DND-41 (cell line): ENCODE measurements at regions not wholly inside any gene's neighbourhood (a gene's known extent, or its start where the extent isn't known, plus 50 kb on each side); places are given as distances from the start of the nearest gene placed in this dataset.

ENCODE experiments used
- ATAC-seq: fragments of 200-7000 bp; cut with Tn5 transposase; 3 replicates; pipeline ENCODE4 v1.9.1; 2021; ENCODE audit warnings: low read depth; ENCODE audit not compliant: insufficient read depth
- DNase-seq: peaks from one replicate; pipeline ENCODE4 v3.0.0-alpha.2; 2020
- H2AFZ ChIP-seq: 2 replicates; pipeline ENCODE4 v1.6.0; 2012; ENCODE audit warnings: low read depth, low read length
- H3K27ac ChIP-seq: 2 replicates; pipeline ENCODE4 v1.5.1; 2012; ENCODE audit warnings: low read length, inconsistent platforms
- H3K27me3 ChIP-seq: fragments of 200-600 bp; sonication (generic); 2 replicates; pipeline ENCODE4 v1.6.0; 2012; ENCODE audit warnings: low read length, mild to moderate bottlenecking, inconsistent platforms; ENCODE audit not compliant: insufficient read depth, poor library complexity
- H3K36me3 ChIP-seq: 2 replicates; pipeline ENCODE4 v1.5.1; 2012; ENCODE audit warnings: low read length, inconsistent platforms; ENCODE audit not compliant: insufficient read depth
- H3K4me1 ChIP-seq: 2 replicates; pipeline ENCODE4 v1.5.1; 2012; ENCODE audit warnings: mild to moderate bottlenecking, low read length; ENCODE audit not compliant: insufficient read depth
- H3K4me2 ChIP-seq: 2 replicates; pipeline ENCODE4 v1.6.0; 2012; ENCODE audit warnings: mild to moderate bottlenecking, moderate library complexity, low read length, inconsistent platforms; ENCODE audit not compliant: insufficient read depth
- H3K4me3 ChIP-seq, 2 experiments: fragments of 200-600 bp in 1 of 2; shearing (Covaris generic) in 1 of 2; 2 replicates each; pipeline ENCODE4 v1.5.1; 2012 to 2016; ENCODE audit warnings: inconsistent platforms in 2 of 2, low read length in 2 of 2, mild to moderate bottlenecking in 2 of 2, low read depth in 1 of 2, moderate library complexity in 1 of 2
- H3K79me2 ChIP-seq: 2 replicates; pipeline ENCODE4 v1.6.0; 2012; ENCODE audit warnings: low read length, inconsistent platforms; ENCODE audit not compliant: insufficient read depth
- H3K9ac ChIP-seq: 2 replicates; pipeline ENCODE4 v1.6.0; 2012; ENCODE audit warnings: low read depth, mild to moderate bottlenecking, inconsistent platforms, low read length, moderate library complexity
- H3K9me3 ChIP-seq: 2 replicates; pipeline ENCODE4 v1.5.1; 2012; ENCODE audit warnings: low read length, moderate library complexity, mild to moderate bottlenecking, inconsistent platforms; ENCODE audit not compliant: insufficient read depth, severe bottlenecking
- H4K20me1 ChIP-seq: 2 replicates; pipeline ENCODE4 v1.6.0; 2012; ENCODE audit warnings: low read length; ENCODE audit not compliant: insufficient read depth
- CTCF ChIP-seq: IDR thresholded peaks from 2 replicates; pipeline ENCODE4 v1.5.1; 2012; ENCODE audit warnings: borderline replicate concordance, low read length, moderate library complexity, mild to moderate bottlenecking; ENCODE audit not compliant: poor library complexity, severe bottlenecking; ENCODE audit errors: extremely low read depth
- EZH2 ChIP-seq: IDR thresholded peaks from 3 replicates; pipeline ENCODE4 v1.6.1; 2012; ENCODE audit warnings: borderline replicate concordance, low read depth, mild to moderate bottlenecking, moderate library complexity, low read length, inconsistent platforms; ENCODE audit not compliant: severe bottlenecking

GRCh38 chr9:135198144-135198543 lies 110.7 kb downstream of the OLFM1 start:
- ATAC-seq (no peak), DNase-seq (no peak)
- no peaks in the 10 kb centered on the region for H3K9me3 ChIP-seq
- no peak for TF ChIP-seq CTCF
- H3K27me3 ChIP-seq = no peaks in the 10 kb centered on the region
- H3K79me2 ChIP-seq = no peaks in the 10 kb centered on the region
- H4K20me1 ChIP-seq = no peaks in the 10 kb centered on the region
- H2AFZ ChIP-seq = no peak overlapping the region
- H3K9ac ChIP-seq = no peak overlapping the region
- H3K27ac ChIP-seq = no peak overlapping the region
- H3K36me3 ChIP-seq = no peaks in the 10 kb centered on the region
- H3K4me1 ChIP-seq = no peaks in the 10 kb centered on the region
- H3K4me2 ChIP-seq = no peak overlapping the region
- H3K4me3 ChIP-seq = no peak overlapping the region

GRCh38 chr9:135198586-135199285 lies 111.3 kb downstream of the OLFM1 start:
- H3K36me3 ChIP-seq = no peaks in the 10 kb centered on the region
- no peaks in the 10 kb centered on the region for H4K20me1 ChIP-seq
- DNase-seq (no peak), ATAC-seq (no peak)
- H3K4me1 ChIP-seq = no peaks in the 10 kb centered on the region
- no peaks in the 10 kb centered on the region for H3K9me3 ChIP-seq
- H2AFZ ChIP-seq = no peak overlapping the region
- no peak overlapping the region for H3K9ac ChIP-seq
- H3K79me2 ChIP-seq = no peaks in the 10 kb centered on the region
- H3K4me2 ChIP-seq = no peak overlapping the region
- no peak overlapping the region for H3K4me3 ChIP-seq
- TF ChIP-seq EZH2 = no peak
- no peak for TF ChIP-seq CTCF
- no peaks in the 10 kb centered on the region for H3K27me3 ChIP-seq
- H3K27ac ChIP-seq = no peak overlapping the region

GRCh38 chr9:135199489-135199888 lies 112.0 kb downstream of the OLFM1 start:
- Histone ChIP-seq H3K36me3 (no peaks in the 10 kb centered on the region), H3K4me1 (no peaks in the 10 kb centered on the region), H4K20me1 (no peaks in the 10 kb centered on the region), H3K27ac (no peak overlapping the region), H3K9ac (no peak overlapping the region), H3K9me3 (no peaks in the 10 kb centered on the region), H2AFZ (no peak overlapping the region), H3K27me3 (no peaks in the 10 kb centered on the region), H3K4me2 (no peak overlapping the region), H3K79me2 (no peaks in the 10 kb centered on the region), H3K4me3 (no peak overlapping the region)
- DNase-seq (no peak), ATAC-seq (no peak)
- no peak for TF ChIP-seq CTCF
- no peak for TF ChIP-seq EZH2
